Activated CD4-positive, alpha-beta T cell treated with anti-CD3 and anti-CD28 coated beads, Interleukin-2, amount 50 U/mL, for 48 hours (primary cell): ENCODE measurements at regions not wholly inside any gene's neighbourhood (a gene's known extent, or its start where the extent isn't known, plus 50 kb on each side); places are given as distances from the start of the nearest gene placed in this dataset.

Source experiments
- DNase-seq, 2 experiments: peaks; one replicate each; pipeline ENCODE4 v3.0.0-alpha.2; 2020

- DNase-seq = no peak
Observed at GRCh38 chr2:150887926-150888325, 373.7 kb downstream of the RBM43 start.

- DNase-seq = no peak
Observed at GRCh38 chr2:150885774-150886386, 375.8 kb downstream of the RBM43 start.

GRCh38 chr2:150885236-150885635 is 376.4 kb downstream of the RBM43 start:
- no peak for DNase-seq

- DNase-seq = no peak
Observed at GRCh38 chr2:150883613-150883895, 378.1 kb downstream of the RBM43 start.

- no peak for DNase-seq
Observed at GRCh38 chr2:150882751-150883612, 378.7 kb downstream of the RBM43 start.

- DNase-seq = no peak
Observed at GRCh38 chr2:150880986-150881385, 380.7 kb downstream of the RBM43 start.

GRCh38 chr2:150878356-150878755 is 383.3 kb downstream of the RBM43 start:
- no peak for DNase-seq

- DNase-seq = no peak
Observed at GRCh38 chr2:150876251-150876950, 385.3 kb downstream of the RBM43 start.

- DNase-seq = no peak
Observed at GRCh38 chr2:150873396-150873772, 385.9 kb upstream of the RND3 start.

- DNase-seq = no peak
Observed at GRCh38 chr2:150872756-150873395, 385.4 kb upstream of the RND3 start.

- DNase-seq = no peak
Observed at GRCh38 chr2:150866431-150866830, 379.0 kb upstream of the RND3 start.

- DNase-seq = no peak
Observed at GRCh38 chr2:150863691-150864090, 376.2 kb upstream of the RND3 start.

GRCh38 chr2:150860301-150860700 is 372.8 kb upstream of the RND3 start:
- no peak for DNase-seq

GRCh38 chr2:150859877-150860276 is 372.4 kb upstream of the RND3 start:
- no peak for DNase-seq

GRCh38 chr2:150859162-150859561 is 371.7 kb upstream of the RND3 start:
- DNase-seq = no peak

- no peak for DNase-seq
Observed at GRCh38 chr2:150858382-150858781, 370.9 kb upstream of the RND3 start.

GRCh38 chr2:150856596-150857281 is 369.3 kb upstream of the RND3 start:
- no peak for DNase-seq

- no peak for DNase-seq
Observed at GRCh38 chr2:150853263-150853662, 365.8 kb upstream of the RND3 start.

- DNase-seq = no peak
Observed at GRCh38 chr2:150850641-150851040, 363.2 kb upstream of the RND3 start.

- no peak for DNase-seq
Observed at GRCh38 chr2:150847578-150847977, 360.1 kb upstream of the RND3 start.

GRCh38 chr2:150846691-150847090 is 359.2 kb upstream of the RND3 start:
- no peak for DNase-seq

GRCh38 chr2:150832686-150833085 is 345.2 kb upstream of the RND3 start:
- DNase-seq = no peak

GRCh38 chr2:150824118-150824517 is 336.7 kb upstream of the RND3 start:
- no peak for DNase-seq
